Caco-2 (cell line): ENCODE measurements at regions not wholly inside any gene's neighbourhood (a gene's known extent, or its start where the extent isn't known, plus 50 kb on each side); places are given as distances from the start of the nearest gene placed in this dataset.

ENCODE experiments used
- BruUV-seq: library from RNA; stranded (reverse); fragments of 400-500 nt; replicated peaks from 2 replicates; lab custom pipeline; 2021; lab: Mats Ljungman, UMichigan
- CTCF ChIA-PET: fragments of 300-600 bp; sonication (Branson Sonifier 250); formaldehyde crosslinking; loops from one replicate; lab custom pipeline; 2022; ENCODE audit warnings: antibody characterized with exemption; lab: Charles Lee
- POLR2A ChIA-PET: fragments of 300-600 bp; sonication (Branson Sonifier 250); formaldehyde crosslinking; loops from one replicate; lab custom pipeline; 2022; ENCODE audit warnings: antibody characterized with exemption; lab: Charles Lee
- DNase-seq, 2 experiments: peaks; one replicate each; pipeline versions ENCODE4 v3.0.0 to v3.0.0-alpha.2; 2020 to 2022
- H3K27me3 ChIP-seq: replicated peaks from 2 replicates; pipeline ENCODE4 v1.6.0; 2011; ENCODE audit warnings: low read length; ENCODE audit not compliant: control insufficient read depth, insufficient read depth
- H3K36me3 ChIP-seq: 2 replicates; pipeline ENCODE4 v1.5.1; 2011; ENCODE audit warnings: low read length; ENCODE audit not compliant: control insufficient read depth, insufficient read depth
- H3K4me1 ChIP-seq: fragments of 250-450 bp; sonication (Bioruptor Pico); 2 replicates; pipeline ENCODE4 v1.5.1; 2020; ENCODE audit warnings: mild to moderate bottlenecking
- H3K4me3 ChIP-seq: 2 replicates; pipeline ENCODE4 v1.5.1; 2011; ENCODE audit warnings: low read depth, mild to moderate bottlenecking, control low read depth, low read length
- H3K9me3 ChIP-seq: fragments of 250-450 bp; sonication (Bioruptor Pico); 2 replicates; pipeline ENCODE4 v1.5.1; 2020; ENCODE audit warnings: mild to moderate bottlenecking, moderate library complexity
- H3K27ac Mint-ChIP-seq: one replicate; pipeline ENCODE4 v1.8.0; 2022; ENCODE audit warnings: mixed read lengths; ENCODE audit not compliant: unreplicated experiment
- H3K27me3 Mint-ChIP-seq: one replicate; pipeline ENCODE4 v1.8.0; 2022; ENCODE audit warnings: mixed read lengths; ENCODE audit not compliant: insufficient read depth, unreplicated experiment
- H3K36me3 Mint-ChIP-seq: one replicate; pipeline ENCODE4 v1.8.0; 2022; ENCODE audit warnings: mild to moderate bottlenecking, mixed read lengths; ENCODE audit not compliant: insufficient read depth, unreplicated experiment
- H3K4me1 Mint-ChIP-seq: one replicate; pipeline ENCODE4 v1.8.0; 2022; ENCODE audit warnings: low read depth, mixed read lengths; ENCODE audit not compliant: unreplicated experiment
- H3K4me3 Mint-ChIP-seq: one replicate; pipeline ENCODE4 v1.8.0; 2022; ENCODE audit warnings: mild to moderate bottlenecking, moderate library complexity, mixed read lengths; ENCODE audit not compliant: unreplicated experiment
- H3K9me3 Mint-ChIP-seq: one replicate; pipeline ENCODE4 v1.8.0; 2022; ENCODE audit warnings: mixed read lengths; ENCODE audit not compliant: unreplicated experiment
- intact Hi-C: fragments of 100-400 bp; cut with micrococcal nuclease; formaldehyde crosslinking; loops from one replicate; pipeline ENCODE4 v1.10.0; 2022; ENCODE audit not compliant: unreplicated experiment
- TF ChIP-seq, protein P1 (sequence below), 2 experiments: fragments of 200-600 bp in 1 of 2; IDR thresholded peaks; 1 replicate in 1 of 2; 2 replicates in 1 of 2; pipeline versions ENCODE4 v1.5.1 to v1.8.0; 2011 to 2022; ENCODE audit warnings: antibody characterized with exemption in 1 of 2, control low read depth in 1 of 2, inconsistent platforms in 1 of 2, low read depth in 1 of 2, low read length in 1 of 2, mild to moderate bottlenecking in 1 of 2, moderate library complexity in 1 of 2; ENCODE audit not compliant: insufficient read depth in 1 of 2, severe bottlenecking in 1 of 2, unreplicated experiment in 1 of 2

GRCh38 chr2:17996978-17997377, 118.5 kb downstream of the KCNS3 start:
- intact Hi-C loops, result no loop called here
- CTCF ChIA-PET, result no interaction called here
- Histone ChIP-seq H3K4me3 (no peak overlapping the region), H3K9me3 (peaks cover 19% of the 10 kb centered on the region), H3K4me1 (no peaks in the 10 kb centered on the region), H3K27me3 (no peaks in the 10 kb centered on the region), H3K36me3 (no peaks in the 10 kb centered on the region)
- BruUV-seq, result no TSS peak
- Mint-ChIP-seq H3K4me3 (no peak overlapping the region), H3K4me1 (no peaks in the 10 kb centered on the region), H3K27ac (no peak overlapping the region), H3K27me3 (no peaks in the 10 kb centered on the region), H3K36me3 (no peaks in the 10 kb centered on the region), H3K9me3 (peaks cover 10% of the 10 kb centered on the region)
- POLR2A ChIA-PET, result no interaction called here
- TF ChIP-seq, protein P1, sequence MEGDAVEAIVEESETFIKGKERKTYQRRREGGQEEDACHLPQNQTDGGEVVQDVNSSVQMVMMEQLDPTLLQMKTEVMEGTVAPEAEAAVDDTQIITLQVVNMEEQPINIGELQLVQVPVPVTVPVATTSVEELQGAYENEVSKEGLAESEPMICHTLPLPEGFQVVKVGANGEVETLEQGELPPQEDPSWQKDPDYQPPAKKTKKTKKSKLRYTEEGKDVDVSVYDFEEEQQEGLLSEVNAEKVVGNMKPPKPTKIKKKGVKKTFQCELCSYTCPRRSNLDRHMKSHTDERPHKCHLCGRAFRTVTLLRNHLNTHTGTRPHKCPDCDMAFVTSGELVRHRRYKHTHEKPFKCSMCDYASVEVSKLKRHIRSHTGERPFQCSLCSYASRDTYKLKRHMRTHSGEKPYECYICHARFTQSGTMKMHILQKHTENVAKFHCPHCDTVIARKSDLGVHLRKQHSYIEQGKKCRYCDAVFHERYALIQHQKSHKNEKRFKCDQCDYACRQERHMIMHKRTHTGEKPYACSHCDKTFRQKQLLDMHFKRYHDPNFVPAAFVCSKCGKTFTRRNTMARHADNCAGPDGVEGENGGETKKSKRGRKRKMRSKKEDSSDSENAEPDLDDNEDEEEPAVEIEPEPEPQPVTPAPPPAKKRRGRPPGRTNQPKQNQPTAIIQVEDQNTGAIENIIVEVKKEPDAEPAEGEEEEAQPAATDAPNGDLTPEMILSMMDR (IDR thresholded peaks at IDR 0.05; ENCODE audit: insufficient read depth in 1 of 2, low read depth in 1 of 2, low read length in 1 of 2, severe bottlenecking in 1 of 2, unreplicated experiment in 1 of 2), result no peak
- DNase-seq, result no peak

DNA sequence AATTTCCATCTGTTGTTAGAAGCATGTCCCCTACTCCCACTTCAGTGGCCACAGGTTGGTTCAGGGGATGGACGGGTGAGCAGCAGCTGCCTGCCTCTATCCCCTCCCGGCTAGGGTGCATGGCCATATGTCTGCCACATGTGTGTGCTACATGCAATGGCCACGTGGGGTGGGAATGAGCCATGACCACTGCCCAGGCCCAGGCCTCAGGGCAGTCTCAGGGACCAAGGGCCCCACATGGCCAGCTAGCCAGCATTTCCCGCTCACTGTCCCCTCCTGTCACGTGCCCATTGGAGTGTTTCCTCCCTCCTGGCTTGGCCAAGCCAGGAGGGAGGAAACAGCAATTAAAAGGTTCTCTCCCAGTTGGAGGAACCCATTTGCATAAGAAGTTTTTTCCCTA, 117.1 kb downstream of the KCNS3 start:
- Mint-ChIP-seq H3K4me1 (no peaks in the 10 kb centered on the region), H3K27me3 (no peaks in the 10 kb centered on the region), H3K27ac (no peak overlapping the region), H3K4me3 (no peak overlapping the region), H3K36me3 (no peaks in the 10 kb centered on the region), H3K9me3 (peaks cover 10% of the 10 kb centered on the region)
- ChIA-PET CTCF (no interaction called here), POLR2A (no interaction called here)
- Histone ChIP-seq H3K36me3 (no peaks in the 10 kb centered on the region), H3K9me3 (peaks cover 15% of the 10 kb centered on the region), H3K4me1 (no peaks in the 10 kb centered on the region), H3K4me3 (no peak overlapping the region), H3K27me3 (no peaks in the 10 kb centered on the region)
- no TSS peak for BruUV-seq
- no peak for DNase-seq
- TF ChIP-seq, protein P1 (IDR thresholded peaks at IDR 0.05; ENCODE audit: insufficient read depth in 1 of 2, low read depth in 1 of 2, low read length in 1 of 2, severe bottlenecking in 1 of 2, unreplicated experiment in 1 of 2), result no peak
- intact Hi-C loops, result no loop called here
